Activated CD8-positive, alpha-beta T cell treated with anti-CD3 and anti-CD28 coated beads, Interleukin-2, amount 10 ng/mL, durations not matched to agents 7 days and 5 days (primary cell): ENCODE measurements at regions not wholly inside any gene's neighbourhood (a gene's known extent, or its start where the extent isn't known, plus 50 kb on each side); places are given as distances from the start of the nearest gene placed in this dataset.

Source experiments
- ATAC-seq: fragments of 150-1000 bp; cut with Tn5 transposase; one replicate; pipeline ENCODE4 v1.10.0; 2021; ENCODE audit warnings: moderate library complexity
- CTCF ChIA-PET: fragments of 350-600 bp; sonication (Branson Sonifier 250); formaldehyde crosslinking; loops from one replicate; lab custom pipeline; 2021; ENCODE audit warnings: antibody characterized with exemption; lab: Charles Lee
- POLR2A ChIA-PET: fragments of 350-600 bp; sonication (Branson Sonifier 250); formaldehyde crosslinking; loops from one replicate; lab custom pipeline; 2021; ENCODE audit warnings: antibody characterized with exemption; lab: Charles Lee
- DNase-seq: peaks from one replicate; pipeline ENCODE4 v3.0.0-alpha.2; 2020
- H3K27ac Mint-ChIP-seq: one replicate; pipeline ENCODE4 v1.8.0; 2021; ENCODE audit warnings: mild to moderate bottlenecking, mixed read lengths
- H3K27me3 Mint-ChIP-seq: one replicate; pipeline ENCODE4 v1.8.0; 2021; ENCODE audit warnings: low read depth, mixed read lengths
- H3K36me3 Mint-ChIP-seq: one replicate; pipeline ENCODE4 v1.8.0; 2021; ENCODE audit warnings: low read depth, mixed read lengths
- H3K4me1 Mint-ChIP-seq: one replicate; pipeline ENCODE4 v1.8.0; 2021; ENCODE audit warnings: low read depth, mixed read lengths
- H3K4me3 Mint-ChIP-seq: one replicate; pipeline ENCODE4 v1.8.0; 2021; ENCODE audit warnings: mild to moderate bottlenecking, mixed read lengths
- H3K9me3 Mint-ChIP-seq: one replicate; pipeline ENCODE4 v1.8.0; 2022; ENCODE audit warnings: mixed read lengths; ENCODE audit not compliant: insufficient read depth

GRCh38 chr5:5702934-5703333, 280.5 kb downstream of the ICE1 start:
- no peak overlapping the region for H3K4me3 Mint-ChIP-seq

GRCh38 chr5:5700549-5700948, 278.1 kb downstream of the ICE1 start:
- no peak overlapping the region for H3K27ac Mint-ChIP-seq
- peaks cover 3% of the 10 kb centered on the region for H3K27me3 Mint-ChIP-seq
- no peak for DNase-seq
- H3K9me3 Mint-ChIP-seq = no peaks in the 10 kb centered on the region
- no peaks in the 10 kb centered on the region for H3K36me3 Mint-ChIP-seq
- H3K4me3 Mint-ChIP-seq = no peak overlapping the region
- no peaks in the 10 kb centered on the region for H3K4me1 Mint-ChIP-seq
- CTCF ChIA-PET = no interaction called here
- ATAC-seq = no peak
- POLR2A ChIA-PET = no interaction called here

More at GRCh38 chr5:5702934-5703333, 280.5 kb downstream of the ICE1 start:
- no peak for DNase-seq
- Mint-ChIP-seq H3K4me1 (no peaks in the 10 kb centered on the region), H3K27me3 (peaks cover 3% of the 10 kb centered on the region), H3K9me3 (no peaks in the 10 kb centered on the region), H3K36me3 (no peaks in the 10 kb centered on the region), H3K27ac (no peak overlapping the region)
- ATAC-seq = no peak
- ChIA-PET POLR2A (interaction anchor here (0.8 kb wide), 1 partner anchor 22 kb away, joined by 3 read pairs; no protein-coding TSS in a partner anchor), CTCF (no interaction called here)

DNA sequence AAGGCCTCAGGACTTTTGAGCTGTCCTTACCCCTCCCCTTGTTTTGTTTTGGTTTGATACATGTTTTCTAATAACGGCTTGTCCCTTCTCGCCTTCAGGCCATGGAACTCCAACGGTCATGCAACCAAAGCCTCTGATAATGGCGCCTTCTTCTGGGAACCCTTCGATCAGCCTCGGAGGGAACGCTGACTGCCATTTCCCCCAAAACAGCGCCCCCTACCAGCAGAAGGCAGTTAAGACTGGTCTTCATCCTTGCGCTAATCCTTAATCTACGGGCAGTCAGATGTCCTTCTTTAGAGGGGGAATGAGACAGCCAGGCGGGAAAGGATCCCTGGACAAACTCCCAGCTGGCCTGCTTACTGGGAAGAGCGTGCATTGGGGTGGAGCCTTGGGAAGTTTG, 276.6 kb downstream of the ICE1 start:
- POLR2A ChIA-PET = no interaction called here
- Mint-ChIP-seq H3K27me3 (no peaks in the 10 kb centered on the region), H3K4me3 (no peak overlapping the region), H3K36me3 (no peaks in the 10 kb centered on the region), H3K4me1 (no peaks in the 10 kb centered on the region), H3K9me3 (no peaks in the 10 kb centered on the region), H3K27ac (no peak overlapping the region)
- DNase-seq (no peak), ATAC-seq (no peak)
- CTCF ChIA-PET = no interaction called here

DNA sequence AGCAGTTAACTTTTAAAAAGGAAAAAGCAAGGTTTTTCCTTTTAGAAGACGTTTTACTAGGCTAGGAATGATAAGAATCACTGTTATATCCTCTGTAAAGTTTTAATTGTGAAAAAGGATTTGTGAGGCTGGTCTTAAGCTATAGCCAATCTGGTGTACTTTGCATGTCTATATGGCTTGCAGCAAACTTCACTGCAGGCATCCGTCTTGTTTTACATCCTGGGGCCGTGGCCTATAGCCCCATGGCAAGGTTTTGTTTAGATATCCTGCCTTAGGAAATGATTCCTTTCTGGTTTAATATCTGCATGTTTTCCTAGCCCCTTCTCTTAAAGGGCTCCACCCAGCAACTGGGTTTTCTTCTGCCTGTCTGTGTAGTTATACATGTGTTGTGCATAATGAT, 272.8 kb downstream of the ICE1 start:
- ChIA-PET CTCF (no interaction called here), POLR2A (no interaction called here)
- Mint-ChIP-seq H3K27me3 (peaks cover 2% of the 10 kb centered on the region), H3K36me3 (no peaks in the 10 kb centered on the region), H3K4me3 (no peak overlapping the region), H3K27ac (no peak overlapping the region), H3K4me1 (no peaks in the 10 kb centered on the region), H3K9me3 (no peaks in the 10 kb centered on the region)
- DNase-seq = no peak
- no peak for ATAC-seq

GRCh38 chr5:5688925-5689310, 266.4 kb downstream of the ICE1 start:
- CTCF ChIA-PET = no interaction called here
- ATAC-seq (no peak), DNase-seq (no peak)
- H3K9me3 Mint-ChIP-seq = no peaks in the 10 kb centered on the region
- H3K27me3 Mint-ChIP-seq = peaks cover 12% of the 10 kb centered on the region
- no peaks in the 10 kb centered on the region for H3K4me1 Mint-ChIP-seq
- no peak overlapping the region for H3K27ac Mint-ChIP-seq
- no peaks in the 10 kb centered on the region for H3K36me3 Mint-ChIP-seq
- POLR2A ChIA-PET = no interaction called here
- no peak overlapping the region for H3K4me3 Mint-ChIP-seq

GRCh38 chr5:5688194-5688924, 265.9 kb downstream of the ICE1 start:
- POLR2A ChIA-PET = no interaction called here
- Mint-ChIP-seq H3K27me3 (peaks cover 12% of the 10 kb centered on the region), H3K9me3 (no peaks in the 10 kb centered on the region), H3K4me3 (no peak overlapping the region), H3K4me1 (no peaks in the 10 kb centered on the region), H3K27ac (no peak overlapping the region), H3K36me3 (no peaks in the 10 kb centered on the region)
- DNase-seq (no peak), ATAC-seq (no peak)
- CTCF ChIA-PET = no interaction called here

GRCh38 chr5:5687113-5687512, 264.6 kb downstream of the ICE1 start:
- H3K27me3 Mint-ChIP-seq = peaks cover 12% of the 10 kb centered on the region
- ATAC-seq (no peak), DNase-seq (no peak)
- H3K4me3 Mint-ChIP-seq = no peak overlapping the region
- CTCF ChIA-PET = no interaction called here
- H3K4me1 Mint-ChIP-seq = no peaks in the 10 kb centered on the region
- no peak overlapping the region for H3K27ac Mint-ChIP-seq
- no peaks in the 10 kb centered on the region for H3K9me3 Mint-ChIP-seq
- POLR2A ChIA-PET = interaction anchor here (0.6 kb wide), 1 partner anchor 651 kb away, joined by 4 read pairs; no protein-coding TSS in a partner anchor
- no peaks in the 10 kb centered on the region for H3K36me3 Mint-ChIP-seq

DNA sequence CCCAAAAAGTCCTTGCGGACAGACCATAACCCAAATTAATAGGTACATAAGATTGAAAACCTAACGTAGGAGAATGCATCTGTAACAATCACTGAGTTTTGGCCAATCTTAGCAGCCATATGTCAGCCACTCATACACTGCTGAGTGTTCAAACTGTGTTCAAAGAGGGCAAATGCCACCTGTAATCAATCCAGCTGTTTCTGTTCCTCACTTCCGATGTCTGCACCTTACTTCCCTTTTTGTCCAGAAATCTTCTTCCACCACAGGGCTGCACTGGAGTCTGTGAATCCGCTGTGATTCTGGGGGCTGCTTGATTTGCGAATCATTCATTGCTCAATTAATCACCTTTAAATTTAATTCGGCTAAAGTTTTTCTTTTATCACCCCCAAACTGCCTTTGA, 263.9 kb downstream of the ICE1 start:
- ATAC-seq = no peak
- DNase-seq = no peak
- peaks cover 12% of the 10 kb centered on the region for H3K27me3 Mint-ChIP-seq
- POLR2A ChIA-PET = no interaction called here
- H3K27ac Mint-ChIP-seq = no peak overlapping the region
- no peak overlapping the region for H3K4me3 Mint-ChIP-seq
- no peaks in the 10 kb centered on the region for H3K4me1 Mint-ChIP-seq
- no peaks in the 10 kb centered on the region for H3K9me3 Mint-ChIP-seq
- H3K36me3 Mint-ChIP-seq = no peaks in the 10 kb centered on the region
- CTCF ChIA-PET = no interaction called here

GRCh38 chr5:5685737-5686136, 263.3 kb downstream of the ICE1 start:
- H3K4me1 Mint-ChIP-seq = no peaks in the 10 kb centered on the region
- POLR2A ChIA-PET = no interaction called here
- peaks cover 12% of the 10 kb centered on the region for H3K27me3 Mint-ChIP-seq
- ATAC-seq = no peak
- CTCF ChIA-PET = no interaction called here
- H3K4me3 Mint-ChIP-seq = no peak overlapping the region
- no peaks in the 10 kb centered on the region for H3K36me3 Mint-ChIP-seq
- no peak overlapping the region for H3K27ac Mint-ChIP-seq
- DNase-seq = no peak
- H3K9me3 Mint-ChIP-seq = no peaks in the 10 kb centered on the region

DNA sequence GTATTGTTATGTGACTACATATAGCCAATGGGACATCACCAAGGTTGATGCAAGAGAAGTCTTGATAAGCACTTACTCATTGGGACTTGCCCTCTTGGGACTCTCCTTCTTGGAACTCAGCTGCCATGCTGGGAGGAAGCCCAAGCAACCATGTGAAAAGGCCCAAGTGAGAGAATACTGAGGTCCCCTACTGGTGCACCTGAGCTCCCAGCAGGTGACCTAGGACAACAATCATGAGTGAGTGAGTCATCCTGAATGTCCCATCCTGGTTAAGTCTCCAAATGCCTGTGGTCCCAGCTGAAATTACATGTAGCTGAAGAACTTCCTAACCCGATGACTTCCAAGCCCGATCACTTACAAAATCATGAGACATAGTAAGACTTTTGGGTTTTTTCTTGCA, 260.7 kb downstream of the ICE1 start:
- POLR2A ChIA-PET = no interaction called here
- no peak for ATAC-seq
- Mint-ChIP-seq H3K27me3 (peaks cover 6% of the 10 kb centered on the region), H3K27ac (no peak overlapping the region), H3K36me3 (no peaks in the 10 kb centered on the region), H3K4me1 (no peaks in the 10 kb centered on the region), H3K9me3 (no peaks in the 10 kb centered on the region), H3K4me3 (no peak overlapping the region)
- CTCF ChIA-PET = no interaction called here
- no peak for DNase-seq

- POLR2A ChIA-PET = no interaction called here
- no peak for ATAC-seq
- CTCF ChIA-PET = no interaction called here
- no peak for DNase-seq
- H3K27me3 Mint-ChIP-seq = no peaks in the 10 kb centered on the region
- H3K36me3 Mint-ChIP-seq = no peaks in the 10 kb centered on the region
- no peaks in the 10 kb centered on the region for H3K9me3 Mint-ChIP-seq
- H3K4me1 Mint-ChIP-seq = no peaks in the 10 kb centered on the region
- H3K27ac Mint-ChIP-seq = no peak overlapping the region
- H3K4me3 Mint-ChIP-seq = no peak overlapping the region
Measured at GRCh38 chr5:5678909-5679308, 256.4 kb downstream of the ICE1 start.

DNA sequence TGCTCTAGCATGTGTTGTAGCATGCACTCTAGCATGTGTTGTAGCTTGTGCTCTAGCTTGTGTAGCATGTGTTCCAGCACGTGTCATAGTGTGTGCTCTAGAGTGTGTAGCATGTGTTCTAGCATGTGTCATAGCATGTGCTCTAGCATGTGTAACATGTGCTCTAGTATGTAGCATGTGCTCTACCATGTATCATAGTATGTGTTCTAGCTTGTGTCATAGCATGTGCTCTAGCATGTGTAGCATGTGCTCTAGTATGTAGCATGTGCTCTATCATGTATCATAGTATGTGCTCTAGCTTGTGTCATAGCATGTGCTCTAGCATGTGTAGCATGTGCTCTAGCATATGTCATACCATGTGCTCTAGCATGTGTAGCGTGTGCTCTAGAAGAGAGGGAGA, 255.3 kb downstream of the ICE1 start:
- ChIA-PET POLR2A (no interaction called here), CTCF (no interaction called here)
- no peaks in the 10 kb centered on the region for H3K4me1 Mint-ChIP-seq
- no peaks in the 10 kb centered on the region for H3K27me3 Mint-ChIP-seq
- H3K36me3 Mint-ChIP-seq = no peaks in the 10 kb centered on the region
- ATAC-seq (no peak), DNase-seq (no peak)
- no peak overlapping the region for H3K4me3 Mint-ChIP-seq
- H3K9me3 Mint-ChIP-seq = no peaks in the 10 kb centered on the region
- H3K27ac Mint-ChIP-seq = no peak overlapping the region

DNA sequence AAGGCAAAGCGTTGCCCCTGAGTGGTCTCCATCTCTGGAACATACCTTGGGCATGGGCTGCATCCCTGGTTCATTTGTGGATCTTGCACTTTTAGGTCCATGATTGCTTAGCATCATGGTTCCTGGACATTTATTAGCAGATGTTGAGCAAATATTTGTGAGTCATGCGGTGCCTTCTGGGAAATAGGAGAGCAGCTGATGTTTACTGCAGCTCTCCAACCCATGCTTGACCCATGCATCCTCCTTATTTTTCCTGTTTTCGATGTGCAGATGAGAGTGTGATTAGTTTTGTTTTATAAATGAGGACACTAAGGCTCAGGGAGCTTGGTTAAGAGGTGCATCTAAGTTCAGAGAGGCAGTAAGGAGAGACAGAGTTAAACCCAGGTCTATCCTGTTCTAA, 253.7 kb downstream of the ICE1 start:
- DNase-seq (no peak), ATAC-seq (no peak)
- ChIA-PET POLR2A (no interaction called here), CTCF (no interaction called here)
- H3K9me3 Mint-ChIP-seq = no peaks in the 10 kb centered on the region
- H3K27me3 Mint-ChIP-seq = no peaks in the 10 kb centered on the region
- no peaks in the 10 kb centered on the region for H3K36me3 Mint-ChIP-seq
- H3K4me3 Mint-ChIP-seq = no peak overlapping the region
- H3K4me1 Mint-ChIP-seq = no peaks in the 10 kb centered on the region
- H3K27ac Mint-ChIP-seq = no peak overlapping the region
